K562 (cell line): ENCODE measurements at regions not wholly inside any gene's neighbourhood (a gene's known extent, or its start where the extent isn't known, plus 50 kb on each side); places are given as distances from the start of the nearest gene placed in this dataset.

Experiments used
- ATAC-seq: fragments of 200-7000 bp; cut with Tn5 transposase; 3 replicates; pipeline ENCODE4 v1.9.1; 2020; ENCODE audit warnings: moderate library complexity
- BruUV-seq: library from RNA; stranded (reverse); fragments of 400-500 nt; replicated peaks from 2 replicates; lab custom pipeline; 2021; lab: Mats Ljungman, UMichigan
- CTCF ChIA-PET: fragments of 300-600 bp; formaldehyde crosslinking; extraction: SDS; loops from one replicate; lab custom pipeline; 2021; ENCODE audit warnings: low intra/inter-chr PET ratio; lab: Yijun Ruan, JAX
- POLR2A ChIA-PET: fragments of 300-600, 350-650 bp; sonication (Branson Sonifier 250); formaldehyde crosslinking; extraction: SDS; loops from one replicate; lab custom pipeline; 2021; ENCODE audit warnings: antibody characterized with exemption, inconsistent platforms; lab: Yijun Ruan, JAX
- DNase-seq, 4 experiments: peaks; one replicate each; pipeline versions ENCODE4 v3.0.0 to v3.0.0-alpha.2; 2011 to 2018; ENCODE audit warnings: low spot score in 3 of 4, mixed read lengths in 3 of 4; ENCODE audit errors: extremely low read depth in 1 of 4
- FAIRE-seq: peaks from 2 replicates; lab custom pipeline; 2011; peaks lifted over from hg19 to GRCh38; lab: Jason Lieb, UNC
- H2AFZ ChIP-seq: 2 replicates; pipeline ENCODE4 v1.6.0; 2011; ENCODE audit warnings: low read depth, low read length, control low read depth, inconsistent platforms
- H3K27ac ChIP-seq: fragments of 200-600 bp; 3 replicates; pipeline ENCODE4 v1.8.0; 2011; ENCODE audit warnings: low read depth, mild to moderate bottlenecking, control low read depth, inconsistent platforms, low read length, moderate library complexity, mixed read lengths; ENCODE audit errors: extremely low read depth
- H3K27me3 ChIP-seq, 2 experiments: fragments of 300-600 bp in 1 of 2; 2 replicates in 1 of 2; 3 replicates in 1 of 2; pipeline versions ENCODE4 v1.6.0 to v1.8.0; 2011; ENCODE audit warnings: inconsistent platforms in 2 of 2, low read length in 2 of 2, mild to moderate bottlenecking in 1 of 2, mixed read lengths in 1 of 2, moderate library complexity in 1 of 2; ENCODE audit not compliant: control insufficient read depth in 2 of 2, insufficient read depth in 2 of 2
- H3K36me3 ChIP-seq: fragments of 300-600 bp; 3 replicates; pipeline ENCODE4 v1.8.0; 2011; ENCODE audit warnings: mild to moderate bottlenecking, low read length, inconsistent platforms; ENCODE audit not compliant: control insufficient read depth, insufficient read depth
- H3K4me1 ChIP-seq, 2 experiments: fragments of 200-600 bp in 1 of 2; replicated peaks in 1 of 2; 2 replicates in 1 of 2; 3 replicates in 1 of 2; pipeline versions ENCODE4 v1.5.1 to v1.8.0; 2011; ENCODE audit warnings: inconsistent platforms in 2 of 2, low read length in 2 of 2, mild to moderate bottlenecking in 1 of 2, mixed read lengths in 1 of 2, moderate library complexity in 1 of 2; ENCODE audit not compliant: control insufficient read depth in 2 of 2, insufficient read depth in 2 of 2
- H3K4me2 ChIP-seq: 2 replicates; pipeline ENCODE4 v1.6.1; 2011; ENCODE audit warnings: low read length, control low read depth, inconsistent platforms, mixed read lengths; ENCODE audit not compliant: insufficient read depth
- H3K4me3 ChIP-seq: fragments of 200-600 bp; sonication (generic), shearing (Covaris generic); 2 replicates; pipeline ENCODE4 v1.5.1; 2016; ENCODE audit warnings: control low read depth, inconsistent platforms
- H3K79me2 ChIP-seq: fragments of 200-600 bp; 3 replicates; pipeline ENCODE4 v1.8.0; 2011; ENCODE audit warnings: low read length, inconsistent platforms; ENCODE audit not compliant: control insufficient read depth, insufficient read depth
- H3K9ac ChIP-seq, 2 experiments: 2 replicates each; pipeline versions ENCODE4 v1.6.0 to v1.6.1; 2011; ENCODE audit warnings: low read depth in 2 of 2, low read length in 2 of 2, control low read depth in 1 of 2, inconsistent platforms in 1 of 2, mild to moderate bottlenecking in 1 of 2, mixed read lengths in 1 of 2; ENCODE audit not compliant: insufficient read depth in 1 of 2
- H3K9me1 ChIP-seq: one replicate; pipeline ENCODE4 v1.6.0; 2011; ENCODE audit warnings: inconsistent platforms, mild to moderate bottlenecking, low read length, moderate library complexity; ENCODE audit not compliant: control insufficient read depth, insufficient read depth
- H3K9me3 ChIP-seq: replicated peaks from 2 replicates; pipeline ENCODE4 v1.5.1; 2011; ENCODE audit warnings: low read depth, low read length, inconsistent platforms; ENCODE audit not compliant: control insufficient read depth, insufficient read depth
- H4K20me1 ChIP-seq: replicated peaks from 2 replicates; pipeline ENCODE4 v1.6.1; 2011; ENCODE audit warnings: low read length, inconsistent platforms, mixed read lengths; ENCODE audit not compliant: control insufficient read depth, insufficient read depth
- CHD4 ChIP-seq: fragments of 200-600 bp; sonication (generic); IDR thresholded peaks from 3 replicates; pipeline ENCODE4 v1.6.1; 2012; ENCODE audit warnings: low read depth, mild to moderate bottlenecking, mixed read lengths, low read length, inconsistent platforms; ENCODE audit not compliant: insufficient read depth, insufficient replicate concordance, poor library complexity, severe bottlenecking
- MAFF ChIP-seq: IDR thresholded peaks from 2 replicates; pipeline ENCODE4 v1.6.1; 2012; ENCODE audit warnings: low read length, improper control_type of control experiment
- NFATC3 ChIP-seq: fragments of 450-650 bp; IDR thresholded peaks from 2 replicates; pipeline ENCODE4 v1.6.1; 2017; ENCODE audit warnings: mild to moderate bottlenecking
- SP2 ChIP-seq: IDR thresholded peaks from 2 replicates; pipeline ENCODE4 v1.6.1; 2011; ENCODE audit warnings: mild to moderate bottlenecking, low read depth, low read length, moderate library complexity; ENCODE audit not compliant: poor library complexity, severe bottlenecking; ENCODE audit errors: extremely low read depth
- TCFL5 ChIP-seq: fragments of 250-450 bp; sonication (Bioruptor Pico); conservative IDR thresholded peaks from 2 replicates; pipeline ENCODE4 v1.6.1; 2021; ENCODE audit warnings: mild to moderate bottlenecking, moderate library complexity, matching md5 sums
- U2AF1 ChIP-seq: fragments of 200-400 bp; formaldehyde crosslinking; optimal IDR thresholded peaks from 2 replicates; pipeline ENCODE3; 2017; ENCODE audit warnings: mild to moderate bottlenecking, low read depth, low read length, moderate library complexity
- ZNF121 ChIP-seq: sonication (generic); formaldehyde crosslinking; conservative IDR thresholded peaks from 2 replicates; pipeline ENCODE4 v1.8.0; 2022; ENCODE audit warnings: missing genetic modification reagents
- ZNF197 ChIP-seq: fragments of 200-800 bp; sonication (Bioruptor generic); IDR thresholded peaks from 2 replicates; pipeline ENCODE4 v1.6.1; 2016; ENCODE audit warnings: low read depth, missing genetic modification characterization, missing compliant biosample characterization
- ZNF318 ChIP-seq, 2 experiments: fragments of 450-650 bp; IDR thresholded peaks; 2 replicates each; pipeline ENCODE4 v1.6.1; 2016; ENCODE audit warnings: mild to moderate bottlenecking in 2 of 2, borderline replicate concordance in 1 of 2, low read depth in 1 of 2, moderate library complexity in 1 of 2
- ZNF41 ChIP-seq: fragments of 250-450 bp; sonication (Bioruptor Pico); conservative IDR thresholded peaks from 2 replicates; pipeline ENCODE4 v1.4.0; 2020; ENCODE audit warnings: mild to moderate bottlenecking
- ZNF586 ChIP-seq: fragments of 450-650 bp; formaldehyde crosslinking; conservative IDR thresholded peaks from 2 replicates; pipeline ENCODE4 v1.4.0; 2020; ENCODE audit warnings: mild to moderate bottlenecking, moderate library complexity
- ZNF830 ChIP-seq: fragments of 250-450 bp; sonication (Bioruptor Pico); IDR thresholded peaks from 2 replicates; pipeline ENCODE4 v1.5.0; 2021; ENCODE audit warnings: mild to moderate bottlenecking
- WGBS: fragments of 100-300 bp; shearing (Covaris generic); methylation state at CpG from one replicate; pipeline ENCODE4 v1.1.6; 2016; ENCODE audit warnings: low coverage, mixed read lengths; ENCODE audit not compliant: insufficient coverage; ENCODE audit errors: missing lambda C conversion rate; 5-methylcytosine and 5-hydroxymethylcytosine counted together
- in situ Hi-C: fragments of 300-500 bp; cut with MboI; formaldehyde crosslinking; loops from 4 replicates; pipeline ENCODE4 v1.15.0; 2018; ENCODE audit warnings: inconsistent platforms, mixed read lengths
- intact Hi-C: fragments of 100-400 bp; cut with micrococcal nuclease; formaldehyde crosslinking; loops from 2 replicates; pipeline ENCODE4 v1.14.2; 2022
- TF ChIP-seq, protein P1 (sequence below): IDR thresholded peaks from 2 replicates; pipeline ENCODE4 v1.6.1; 2011; ENCODE audit not compliant: insufficient read length; ENCODE audit errors: extremely low read depth
- TF ChIP-seq, protein P2 (sequence below): fragments of 250-450 bp; sonication (Bioruptor Pico); IDR thresholded peaks from 2 replicates; pipeline ENCODE4 v1.6.1; 2021; ENCODE audit warnings: mild to moderate bottlenecking

GRCh38 chr5:74184649-74185048, 455.9 kb downstream of the ENC1 start:
- Histone ChIP-seq H3K4me2 (no peak overlapping the region), H3K27ac (no peak overlapping the region), H3K4me1 (no peaks in the 10 kb centered on the region), H3K36me3 (no peaks in the 10 kb centered on the region), H3K4me3 (no peak overlapping the region), H4K20me1 (no peaks in the 10 kb centered on the region), H3K9me3 (no peaks in the 10 kb centered on the region), H3K79me2 (no peaks in the 10 kb centered on the region), H3K9ac (no peak overlapping the region), H2AFZ (no peak overlapping the region), H3K9me1 (no peaks in the 10 kb centered on the region), H3K27me3 (peaks cover 0 to 18% of the 10 kb centered on the region in 2 experiments; a peak in 3 of 5 replicates)
- FAIRE-seq (no peak), ATAC-seq (no peak), DNase-seq (no peak)
- no TSS peak for BruUV-seq
- 0% methylated on average over 1 of the region's 1 CpG for WGBS
- intact Hi-C loops = no loop called here
- POLR2A ChIA-PET = no interaction called here
- CTCF ChIA-PET = no interaction called here
- in situ Hi-C loops = no loop called here
- TF ChIP-seq ZNF830 (no peak), MAFF (no peak), ZNF318 (IDR thresholded peaks at IDR 0.05; ENCODE audit: borderline replicate concordance in 1 of 2, low read depth in 1 of 2) (no peak), NFATC3 (no peak), ZNF586 (CRISPR knock-in tag) (no peak), SP2 (no peak), ZNF121 (CRISPR knock-in tag) (no peak), TCFL5 (CRISPR knock-in tag) (no peak), ZNF41 (CRISPR knock-in tag) (no peak), CHD4 (no peak), ZNF197 (CRISPR knock-in tag) (no peak), U2AF1 (no peak)
- TF ChIP-seq, protein P1, sequence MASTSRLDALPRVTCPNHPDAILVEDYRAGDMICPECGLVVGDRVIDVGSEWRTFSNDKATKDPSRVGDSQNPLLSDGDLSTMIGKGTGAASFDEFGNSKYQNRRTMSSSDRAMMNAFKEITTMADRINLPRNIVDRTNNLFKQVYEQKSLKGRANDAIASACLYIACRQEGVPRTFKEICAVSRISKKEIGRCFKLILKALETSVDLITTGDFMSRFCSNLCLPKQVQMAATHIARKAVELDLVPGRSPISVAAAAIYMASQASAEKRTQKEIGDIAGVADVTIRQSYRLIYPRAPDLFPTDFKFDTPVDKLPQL = no peak
- TF ChIP-seq, protein P2, sequence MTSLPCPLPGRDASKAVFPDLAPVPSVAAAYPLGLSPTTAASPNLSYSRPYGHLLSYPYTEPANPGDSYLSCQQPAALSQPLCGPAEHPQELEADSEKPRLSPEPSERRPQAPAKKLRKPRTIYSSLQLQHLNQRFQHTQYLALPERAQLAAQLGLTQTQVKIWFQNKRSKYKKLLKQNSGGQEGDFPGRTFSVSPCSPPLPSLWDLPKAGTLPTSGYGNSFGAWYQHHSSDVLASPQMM (CRISPR knock-in tag) = no peak
